IMR-90 (cell line): ENCODE measurements at regions not wholly inside any gene's neighbourhood (a gene's known extent, or its start where the extent isn't known, plus 50 kb on each side); places are given as distances from the start of the nearest gene placed in this dataset.

Experiments
- ATAC-seq: fragments of 200-7000 bp; cut with Tn5 transposase; 2 replicates; pipeline ENCODE4 v1.9.1; 2020; ENCODE audit warnings: low read depth, mild to moderate bottlenecking, moderate library complexity
- BruUV-seq: library from RNA; stranded (reverse); fragments of 400-500 nt; replicated peaks from 2 replicates; lab custom pipeline; 2021; lab: Mats Ljungman, UMichigan
- CTCF ChIA-PET: fragments of 300-600 bp; formaldehyde crosslinking; extraction: SDS; loops from one replicate; lab custom pipeline; 2021; ENCODE audit warnings: antibody characterized with exemption; lab: Yijun Ruan, JAX
- POLR2A ChIA-PET: fragments of 300-600 bp; sonication (Branson Sonifier 250); formaldehyde crosslinking; loops from one replicate; lab custom pipeline; 2022; ENCODE audit warnings: antibody characterized with exemption; ENCODE audit not compliant: unreplicated experiment; lab: Charles Lee
- DNase-seq: peaks from one replicate; pipeline ENCODE4 v3.0.0; 2013
- H2AFZ ChIP-seq: replicated peaks from 2 replicates; pipeline ENCODE3; 2013; ENCODE audit warnings: low read length, mild to moderate bottlenecking; ENCODE audit not compliant: poor library complexity
- H2AK5ac ChIP-seq: 2 replicates; pipeline ENCODE4 v1.6.1; 2013; ENCODE audit warnings: low read depth, low read length, inconsistent platforms
- H2AK9ac ChIP-seq: replicated peaks from 2 replicates; pipeline ENCODE3; 2013; ENCODE audit warnings: mild to moderate bottlenecking, low read depth, low read length, moderate library complexity; ENCODE audit not compliant: poor library complexity
- H2BK120ac ChIP-seq: 2 replicates; pipeline ENCODE4 v1.6.1; 2013; ENCODE audit warnings: low read depth, low read length, inconsistent platforms
- H2BK15ac ChIP-seq: 3 replicates; pipeline ENCODE4 v1.6.1; 2013; ENCODE audit warnings: low read depth, low read length, inconsistent platforms
- H2BK20ac ChIP-seq: 2 replicates; pipeline ENCODE4 v1.6.1; 2013; ENCODE audit warnings: low read depth, mild to moderate bottlenecking, inconsistent platforms, low read length, moderate library complexity
- H2BK5ac ChIP-seq: 2 replicates; pipeline ENCODE4 v1.6.1; 2013; ENCODE audit warnings: mild to moderate bottlenecking, low read depth, low read length, inconsistent platforms; ENCODE audit not compliant: poor library complexity, severe bottlenecking
- H3K14ac ChIP-seq: replicated peaks from 2 replicates; pipeline ENCODE4 v1.6.1; 2013; ENCODE audit warnings: low read depth, low read length, inconsistent platforms
- H3K18ac ChIP-seq: 2 replicates; pipeline ENCODE4 v1.6.1; 2013; ENCODE audit warnings: low read depth, low read length, control low read depth
- H3K23ac ChIP-seq: 2 replicates; pipeline ENCODE4 v1.6.1; 2013; ENCODE audit warnings: low read depth, low read length, inconsistent platforms
- H3K27ac ChIP-seq: 2 replicates; pipeline ENCODE4 v1.5.1; 2013; ENCODE audit warnings: mild to moderate bottlenecking, control low read depth, low read length; ENCODE audit not compliant: insufficient read depth
- H3K27me3 ChIP-seq: 2 replicates; pipeline ENCODE4 v1.6.1; 2013; ENCODE audit warnings: low read length; ENCODE audit not compliant: control insufficient read depth, insufficient read depth
- H3K36me3 ChIP-seq: 2 replicates; pipeline ENCODE4 v1.6.1; 2013; ENCODE audit warnings: low read length, mixed read lengths; ENCODE audit not compliant: control insufficient read depth, insufficient read depth
- H3K4ac ChIP-seq: 2 replicates; pipeline ENCODE4 v1.6.1; 2013; ENCODE audit warnings: low read depth, low read length, inconsistent platforms
- H3K4me1 ChIP-seq: 2 replicates; pipeline ENCODE4 v1.6.1; 2013; ENCODE audit warnings: low read length, mixed read lengths; ENCODE audit not compliant: control insufficient read depth, insufficient read depth
- H3K4me2 ChIP-seq: 2 replicates; pipeline ENCODE4 v1.6.1; 2013; ENCODE audit warnings: low read depth, mild to moderate bottlenecking, control low read depth, low read length, moderate library complexity
- H3K4me3 ChIP-seq: 2 replicates; pipeline ENCODE4 v1.5.1; 2013; ENCODE audit warnings: low read depth, mild to moderate bottlenecking, control low read depth, low read length, moderate library complexity; ENCODE audit not compliant: insufficient read depth
- H3K56ac ChIP-seq: 2 replicates; pipeline ENCODE4 v1.6.1; 2013; ENCODE audit warnings: low read length, inconsistent platforms; ENCODE audit not compliant: insufficient read depth; ENCODE audit errors: extremely low read depth
- H3K79me1 ChIP-seq, 2 experiments: 2 replicates each; pipeline ENCODE4 v1.6.1; 2013; ENCODE audit warnings: low read length in 2 of 2, inconsistent platforms in 1 of 2, low read depth in 1 of 2
- H3K9ac ChIP-seq: 2 replicates; pipeline ENCODE4 v1.6.1; 2013; ENCODE audit warnings: low read depth, low read length, control low read depth
- H3K9me1 ChIP-seq: 2 replicates; pipeline ENCODE4 v1.6.1; 2013; ENCODE audit warnings: low read length, inconsistent platforms; ENCODE audit not compliant: insufficient read depth
- H3K9me3 ChIP-seq: 2 replicates; pipeline ENCODE4 v1.6.1; 2013; ENCODE audit warnings: low read length; ENCODE audit not compliant: control insufficient read depth, insufficient read depth
- H4K20me1 ChIP-seq: 2 replicates; pipeline ENCODE4 v1.6.1; 2013; ENCODE audit warnings: low read length, inconsistent platforms; ENCODE audit not compliant: insufficient read depth
- H4K5ac ChIP-seq: 2 replicates; pipeline ENCODE4 v1.6.1; 2013; ENCODE audit warnings: mild to moderate bottlenecking, low read depth, low read length, control low read depth
- H4K8ac ChIP-seq, 2 experiments: 2 replicates each; pipeline ENCODE4 v1.6.1; 2013; ENCODE audit warnings: low read depth in 2 of 2, low read length in 2 of 2, control low read depth in 1 of 2, inconsistent platforms in 1 of 2
- H4K91ac ChIP-seq: 2 replicates; pipeline ENCODE4 v1.6.1; 2013; ENCODE audit warnings: low read depth, low read length, inconsistent platforms; ENCODE audit not compliant: insufficient read depth
- NFE2L2 ChIP-seq: fragments of 150-350 bp; IDR thresholded peaks from 2 replicates; pipeline ENCODE4 v1.6.1; 2016; ENCODE audit warnings: low read depth, mild to moderate bottlenecking, low read length
- POLR2A ChIP-seq: IDR thresholded peaks from 2 replicates; pipeline ENCODE4 v1.6.1; 2012; ENCODE audit warnings: mild to moderate bottlenecking, low read depth, low read length
- RFX5 ChIP-seq: IDR thresholded peaks from 2 replicates; pipeline ENCODE4 v1.8.0; 2012; ENCODE audit warnings: low read depth, mild to moderate bottlenecking, low read length, moderate library complexity
- USF2 ChIP-seq: fragments of 150-350 bp; IDR thresholded peaks from 2 replicates; pipeline ENCODE4 v1.6.1; 2017; ENCODE audit warnings: mild to moderate bottlenecking, antibody characterized with exemption, low read length, low read depth
- WGBS, 2 experiments: methylation state at CpG; one replicate each; pipeline versions ENCODE4 v1.1.5 to v1.1.7; 2013; ENCODE audit warnings: missing lambda C conversion rate in 2 of 2; ENCODE audit not compliant: insufficient read length in 1 of 2; ENCODE audit errors: extremely low coverage in 2 of 2; 5-methylcytosine and 5-hydroxymethylcytosine counted together
- dilution Hi-C: fragments of 300-500 bp; cut with HindIII; formaldehyde crosslinking; loops from one replicate; pipeline ENCODE4 v1.14.3; 2018; ENCODE audit warnings: low sequenced_read_pairs; ENCODE audit not compliant: unreplicated experiment
- in situ Hi-C: fragments of 300-500 bp; cut with MboI; formaldehyde crosslinking; loops from 3 replicates; pipeline ENCODE4 v1.14.3; 2019; ENCODE audit warnings: low sequenced_read_pairs, inconsistent platforms, mixed read lengths
- intact Hi-C: fragments of 100-400 bp; cut with micrococcal nuclease; formaldehyde crosslinking; loops from 2 replicates; pipeline ENCODE4 v1.10.0; 2022
- TF ChIP-seq, protein P1 (sequence below): conservative IDR thresholded peaks from 2 replicates; pipeline ENCODE4 v1.5.1; 2012; ENCODE audit warnings: mild to moderate bottlenecking, low read depth, low read length, improper control_type of control experiment

GRCh38 chr17:55659661-55660060 lies 63.0 kb downstream of the TMEM100 start:
- H2BK5ac ChIP-seq = no peak overlapping the region
- dilution Hi-C loops = no loop called here
- no peak overlapping the region for H3K4me2 ChIP-seq
- H3K4me3 ChIP-seq = no peak overlapping the region
- no peaks in the 10 kb centered on the region for H3K79me1 ChIP-seq
- WGBS, 2 experiments = no CpG with 5 or more reads among the region's 2 CpGs
- no peak overlapping the region for H4K5ac ChIP-seq
- H3K23ac ChIP-seq = no peak overlapping the region
- H2AK9ac ChIP-seq = no peak overlapping the region
- no peak overlapping the region for H2BK20ac ChIP-seq
- no peak overlapping the region for H4K8ac ChIP-seq
- no peak overlapping the region for H3K56ac ChIP-seq
- ChIA-PET CTCF (no interaction called here), POLR2A (no interaction called here)
- no peak overlapping the region for H2AK5ac ChIP-seq
- no peak overlapping the region for H2BK120ac ChIP-seq
- H3K4me1 ChIP-seq = no peaks in the 10 kb centered on the region
- no peak overlapping the region for H3K27ac ChIP-seq
- peaks cover 2% of the 10 kb centered on the region; the same call in 1 of the 2 replicates for H3K27me3 ChIP-seq
- no peaks in the 10 kb centered on the region for H3K9me3 ChIP-seq
- no peak overlapping the region for H3K9ac ChIP-seq
- H2BK15ac ChIP-seq = no peak overlapping the region
- no peak overlapping the region for H3K4ac ChIP-seq
- intact Hi-C loops = no loop called here
- no peak overlapping the region for H3K14ac ChIP-seq
- no peak for ATAC-seq
- H3K36me3 ChIP-seq = no peaks in the 10 kb centered on the region
- no TSS peak for BruUV-seq
- no peak overlapping the region for H2AFZ ChIP-seq
- no peak for DNase-seq
- H3K9me1 ChIP-seq = no peaks in the 10 kb centered on the region
- no peaks in the 10 kb centered on the region for H4K20me1 ChIP-seq
- in situ Hi-C loops = no loop called here
- no peak overlapping the region for H3K18ac ChIP-seq
- H4K91ac ChIP-seq = no peak overlapping the region
- TF ChIP-seq POLR2A (no peak), RFX5 (no peak), USF2 (no peak), NFE2L2 (no peak)
- TF ChIP-seq, protein P1, sequence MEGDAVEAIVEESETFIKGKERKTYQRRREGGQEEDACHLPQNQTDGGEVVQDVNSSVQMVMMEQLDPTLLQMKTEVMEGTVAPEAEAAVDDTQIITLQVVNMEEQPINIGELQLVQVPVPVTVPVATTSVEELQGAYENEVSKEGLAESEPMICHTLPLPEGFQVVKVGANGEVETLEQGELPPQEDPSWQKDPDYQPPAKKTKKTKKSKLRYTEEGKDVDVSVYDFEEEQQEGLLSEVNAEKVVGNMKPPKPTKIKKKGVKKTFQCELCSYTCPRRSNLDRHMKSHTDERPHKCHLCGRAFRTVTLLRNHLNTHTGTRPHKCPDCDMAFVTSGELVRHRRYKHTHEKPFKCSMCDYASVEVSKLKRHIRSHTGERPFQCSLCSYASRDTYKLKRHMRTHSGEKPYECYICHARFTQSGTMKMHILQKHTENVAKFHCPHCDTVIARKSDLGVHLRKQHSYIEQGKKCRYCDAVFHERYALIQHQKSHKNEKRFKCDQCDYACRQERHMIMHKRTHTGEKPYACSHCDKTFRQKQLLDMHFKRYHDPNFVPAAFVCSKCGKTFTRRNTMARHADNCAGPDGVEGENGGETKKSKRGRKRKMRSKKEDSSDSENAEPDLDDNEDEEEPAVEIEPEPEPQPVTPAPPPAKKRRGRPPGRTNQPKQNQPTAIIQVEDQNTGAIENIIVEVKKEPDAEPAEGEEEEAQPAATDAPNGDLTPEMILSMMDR = no peak
